Brain pericyte (primary cell): ENCODE measurements at regions not wholly inside any gene's neighbourhood (a gene's known extent, or its start where the extent isn't known, plus 50 kb on each side); places are given as distances from the start of the nearest gene placed in this dataset.
"Not testable (repeated sequence)": the region's sequence is repeated elsewhere in the genome, so short reads cannot be mapped to it uniquely, and the experiment has no call there.

Source experiments
- DNase-seq: peaks from one replicate; pipeline ENCODE4 v3.0.0-alpha.2; 2012; ENCODE audit warnings: low read depth, low spot score

GRCh38 chr11:127971448-127971847, 615.9 kb downstream of the ETS1 start:
- DNase-seq = no peak

- DNase-seq = no peak
Observed at GRCh38 chr11:127966821-127967220, 620.5 kb downstream of the ETS1 start.

GRCh38 chr11:127965939-127966668, 621.3 kb downstream of the ETS1 start:
- DNase-seq = no peak

- DNase-seq = no peak
Observed at GRCh38 chr11:127962416-127962815, 624.9 kb downstream of the ETS1 start.

GRCh38 chr11:127950162-127950561, 637.2 kb downstream of the ETS1 start:
- DNase-seq = no peak

- DNase-seq = no peak
Observed at GRCh38 chr11:127943763-127944162, 643.6 kb downstream of the ETS1 start.

GRCh38 chr11:127943152-127943551, 644.2 kb downstream of the ETS1 start:
- DNase-seq = no peak

- DNase-seq = not testable (repeated sequence)
Observed at GRCh38 chr11:127941554-127941953, 645.8 kb downstream of the ETS1 start.

GRCh38 chr11:127939000-127939399, 648.4 kb downstream of the ETS1 start:
- no peak for DNase-seq

GRCh38 chr11:127935081-127935480, 652.3 kb downstream of the ETS1 start:
- no peak for DNase-seq

GRCh38 chr11:127933961-127934360, 653.4 kb downstream of the ETS1 start:
- not testable (repeated sequence) for DNase-seq

GRCh38 chr11:127931803-127932202, 655.6 kb downstream of the ETS1 start:
- DNase-seq = no peak

GRCh38 chr11:127926721-127927120, 660.6 kb downstream of the ETS1 start:
- DNase-seq = no peak

- no peak for DNase-seq
Observed at GRCh38 chr11:127925475-127925874, 661.9 kb downstream of the ETS1 start.

- no peak for DNase-seq
Observed at GRCh38 chr11:127919206-127920000, 668.0 kb downstream of the ETS1 start.

GRCh38 chr11:127902382-127902781, 685.0 kb downstream of the ETS1 start:
- DNase-seq = no peak

- DNase-seq = no peak
Observed at GRCh38 chr11:127898422-127899365, 688.7 kb downstream of the ETS1 start.

GRCh38 chr11:127895776-127896175, 691.6 kb downstream of the ETS1 start:
- DNase-seq = no peak

GRCh38 chr11:127894316-127894715, 693.0 kb downstream of the ETS1 start:
- no peak for DNase-seq

- no peak for DNase-seq
Observed at GRCh38 chr11:127890030-127890615, 697.2 kb downstream of the ETS1 start.

GRCh38 chr11:127888386-127888785, 699.0 kb downstream of the ETS1 start:
- no peak for DNase-seq

GRCh38 chr11:127875131-127875530, 712.2 kb downstream of the ETS1 start:
- no peak for DNase-seq
